Daoy (cell line): ENCODE measurements at regions not wholly inside any gene's neighbourhood (a gene's known extent, or its start where the extent isn't known, plus 50 kb on each side); places are given as distances from the start of the nearest gene placed in this dataset.

Experiments used
- DNase-seq: peaks from one replicate; pipeline ENCODE4 v3.0.0-alpha.2; 2015; ENCODE audit warnings: low read depth

GRCh38 chrX:109842611-109843010 lies 109.6 kb upstream of the ACSL4 start:
- no peak for DNase-seq

GRCh38 chrX:109843963-109844751 lies 111.1 kb upstream of the ACSL4 start:
- DNase-seq, result no peak

GRCh38 chrX:109844986-109845385 lies 111.9 kb upstream of the ACSL4 start:
- no peak for DNase-seq

- no peak for DNase-seq
Measured at GRCh38 chrX:109845996-109846395, 112.9 kb upstream of the ACSL4 start.

GRCh38 chrX:109847257-109848187 lies 114.5 kb upstream of the ACSL4 start:
- DNase-seq, result peak; percentile 23

GRCh38 chrX:109848461-109849050 lies 115.5 kb upstream of the ACSL4 start:
- no peak for DNase-seq

- DNase-seq, result no peak
Measured at GRCh38 chrX:109854096-109854495, 121.0 kb upstream of the ACSL4 start.

GRCh38 chrX:109855501-109855900 lies 122.4 kb upstream of the ACSL4 start:
- no peak for DNase-seq

- no peak for DNase-seq
Measured at GRCh38 chrX:109856974-109857373, 123.9 kb upstream of the ACSL4 start.

- DNase-seq, result no peak
Measured at GRCh38 chrX:109857584-109858228, 124.6 kb upstream of the ACSL4 start.

GRCh38 chrX:109858602-109859341 lies 125.7 kb upstream of the ACSL4 start:
- no peak for DNase-seq

- no peak for DNase-seq
Measured at GRCh38 chrX:109859651-109860050, 126.6 kb upstream of the ACSL4 start.

- DNase-seq, result no peak
Measured at GRCh38 chrX:109862433-109862832, 129.4 kb upstream of the ACSL4 start.

- DNase-seq, result no peak
Measured at GRCh38 chrX:109863811-109864210, 130.8 kb upstream of the ACSL4 start.

GRCh38 chrX:109871121-109871888 lies 131.6 kb upstream of the TMEM164 start:
- DNase-seq, result no peak

GRCh38 chrX:109872021-109872732 lies 130.7 kb upstream of the TMEM164 start:
- DNase-seq, result no peak

- no peak for DNase-seq
Measured at GRCh38 chrX:109873574-109873973, 129.3 kb upstream of the TMEM164 start.

GRCh38 chrX:109873983-109874382 lies 128.9 kb upstream of the TMEM164 start:
- no peak for DNase-seq

- no peak for DNase-seq
Measured at GRCh38 chrX:109874548-109874947, 128.4 kb upstream of the TMEM164 start.

GRCh38 chrX:109875831-109876230 lies 127.1 kb upstream of the TMEM164 start:
- DNase-seq, result no peak
